Activated CD8-positive, alpha-beta memory T cell treated with anti-CD3 and anti-CD28 coated beads for 36 hours (primary cell): ENCODE measurements at regions not wholly inside any gene's neighbourhood (a gene's known extent, or its start where the extent isn't known, plus 50 kb on each side); places are given as distances from the start of the nearest gene placed in this dataset.

Experiments
- CTCF ChIA-PET: fragments of 350-600 bp; sonication (Branson Sonifier 250); formaldehyde crosslinking; loops from one replicate; lab custom pipeline; 2021; ENCODE audit warnings: antibody characterized with exemption; lab: Charles Lee
- POLR2A ChIA-PET: fragments of 350-600 bp; sonication (Branson Sonifier 250); formaldehyde crosslinking; loops from one replicate; lab custom pipeline; 2021; ENCODE audit warnings: antibody characterized with exemption; lab: Charles Lee

GRCh38 chr7:132630834-132631233 lies 54.6 kb upstream of the PLXNA4 start:
- CTCF ChIA-PET = no interaction called here
- POLR2A ChIA-PET = no interaction called here
